GM12878 (cell line): ENCODE measurements at regions not wholly inside any gene's neighbourhood (a gene's known extent, or its start where the extent isn't known, plus 50 kb on each side); places are given as distances from the start of the nearest gene placed in this dataset.

Experiments
- EZH2 ChIP-seq: IDR thresholded peaks from 2 replicates; pipeline ENCODE4 v1.6.1; 2012; ENCODE audit warnings: low read depth, mild to moderate bottlenecking, control low read depth, inconsistent platforms, low read length, borderline replicate concordance; ENCODE audit not compliant: control insufficient read depth
- PML ChIP-seq: IDR thresholded peaks from 2 replicates; pipeline ENCODE4 v1.6.1; 2012; ENCODE audit warnings: low read length, inconsistent platforms
- POLR2A ChIP-seq: IDR thresholded peaks from 2 replicates; pipeline ENCODE4 v1.6.1; 2011; ENCODE audit warnings: low read depth, mild to moderate bottlenecking, low read length
- SREBF2 ChIP-seq: IDR thresholded peaks from 2 replicates; pipeline ENCODE4 v1.6.1; 2012; ENCODE audit warnings: mild to moderate bottlenecking, low read length
- SRF ChIP-seq, 2 experiments: IDR thresholded peaks; 2 replicates each; pipeline ENCODE4 v1.6.1; 2011; ENCODE audit warnings: low read depth in 2 of 2, low read length in 2 of 2, mild to moderate bottlenecking in 1 of 2, moderate library complexity in 1 of 2
- TCF7 ChIP-seq: IDR thresholded peaks from 2 replicates; pipeline ENCODE4 v1.6.1; 2014; ENCODE audit warnings: antibody characterized with exemption, borderline replicate concordance

DNA sequence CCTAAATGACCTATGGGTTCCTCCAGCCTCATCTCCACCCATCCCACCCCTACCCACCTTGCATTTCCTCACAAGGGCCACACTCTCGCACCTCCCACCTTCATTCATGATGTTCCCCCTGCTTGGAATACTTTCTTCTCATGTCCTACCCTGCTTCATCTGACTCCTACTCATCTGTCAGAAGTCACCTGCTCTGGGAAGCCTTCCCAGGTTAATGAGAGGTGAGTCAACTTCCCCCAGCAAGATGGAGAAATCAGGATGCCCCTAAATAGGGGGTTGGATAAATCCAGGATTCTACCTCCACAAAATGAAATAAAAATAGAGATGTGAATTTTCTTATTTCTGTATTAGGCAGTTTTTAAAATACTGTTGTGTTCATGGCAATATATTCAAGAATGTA, 51.0 kb upstream of the WSB1 start:
- no peak for TF ChIP-seq SREBF2
- no peak for TF ChIP-seq EZH2
- no peak for TF ChIP-seq POLR2A
- no peak for TF ChIP-seq PML
- no peak for TF ChIP-seq TCF7
- no peak for TF ChIP-seq SRF (IDR thresholded peaks at IDR 0.05; ENCODE audit: low read depth in 2 of 2, low read length in 2 of 2)
